RWPE1 (cell line): ENCODE measurements at regions not wholly inside any gene's neighbourhood (a gene's known extent, or its start where the extent isn't known, plus 50 kb on each side); places are given as distances from the start of the nearest gene placed in this dataset.

Source experiments
- CTCF ChIA-PET: fragments of 350-600 bp; sonication (Branson Sonifier 250); formaldehyde crosslinking; extraction: SDS; loops from one replicate; lab custom pipeline; 2021; lab: Yijun Ruan, JAX
- POLR2A ChIA-PET: fragments of 400-600 bp; formaldehyde crosslinking; extraction: SDS; loops from one replicate; lab custom pipeline; 2020; ENCODE audit warnings: antibody characterized with exemption; ENCODE audit not compliant: low non-redundant PET; lab: Yijun Ruan, JAX
- DNase-seq: peaks from one replicate; pipeline ENCODE4 v3.0.0; 2012; ENCODE audit warnings: low spot score
- H3K27ac ChIP-seq: fragments of 450-650 bp; 2 replicates; pipeline ENCODE4 v1.5.1; 2017
- TF ChIP-seq, protein P1 (sequence below): fragments of 450-650 bp; conservative IDR thresholded peaks from 2 replicates; pipeline ENCODE4 v1.5.1; 2017; ENCODE audit warnings: low read depth, mild to moderate bottlenecking

DNA sequence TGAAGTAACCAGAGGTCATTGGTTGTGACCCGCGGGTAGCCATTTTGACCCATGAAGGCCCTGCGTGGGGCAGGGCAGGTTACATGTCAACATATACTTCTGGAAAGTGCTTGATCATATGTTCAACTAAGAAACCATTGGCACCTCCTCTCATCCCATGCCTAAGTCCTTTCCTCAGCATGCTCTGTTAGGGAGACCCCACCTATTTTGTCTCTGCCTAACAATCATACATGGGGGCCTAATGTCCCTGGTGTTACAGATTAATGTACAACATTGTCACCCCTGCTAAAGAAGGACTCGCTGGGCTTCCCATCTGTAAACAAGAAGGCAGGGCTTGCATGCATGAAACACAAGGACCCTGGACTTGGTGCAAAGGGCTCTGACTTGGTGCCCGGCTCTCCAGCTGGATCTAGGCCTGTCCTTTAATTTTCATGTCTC lies 133.7 kb upstream of the TNS3 start:
- ChIA-PET POLR2A (no interaction called here), CTCF (interaction anchor here (0.6 kb wide), 1 partner anchor 449 kb away, joined by 3 read pairs; no protein-coding TSS in a partner anchor)
- TF ChIP-seq, protein P1, sequence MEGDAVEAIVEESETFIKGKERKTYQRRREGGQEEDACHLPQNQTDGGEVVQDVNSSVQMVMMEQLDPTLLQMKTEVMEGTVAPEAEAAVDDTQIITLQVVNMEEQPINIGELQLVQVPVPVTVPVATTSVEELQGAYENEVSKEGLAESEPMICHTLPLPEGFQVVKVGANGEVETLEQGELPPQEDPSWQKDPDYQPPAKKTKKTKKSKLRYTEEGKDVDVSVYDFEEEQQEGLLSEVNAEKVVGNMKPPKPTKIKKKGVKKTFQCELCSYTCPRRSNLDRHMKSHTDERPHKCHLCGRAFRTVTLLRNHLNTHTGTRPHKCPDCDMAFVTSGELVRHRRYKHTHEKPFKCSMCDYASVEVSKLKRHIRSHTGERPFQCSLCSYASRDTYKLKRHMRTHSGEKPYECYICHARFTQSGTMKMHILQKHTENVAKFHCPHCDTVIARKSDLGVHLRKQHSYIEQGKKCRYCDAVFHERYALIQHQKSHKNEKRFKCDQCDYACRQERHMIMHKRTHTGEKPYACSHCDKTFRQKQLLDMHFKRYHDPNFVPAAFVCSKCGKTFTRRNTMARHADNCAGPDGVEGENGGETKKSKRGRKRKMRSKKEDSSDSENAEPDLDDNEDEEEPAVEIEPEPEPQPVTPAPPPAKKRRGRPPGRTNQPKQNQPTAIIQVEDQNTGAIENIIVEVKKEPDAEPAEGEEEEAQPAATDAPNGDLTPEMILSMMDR: no peak
- H3K27ac ChIP-seq: no peak overlapping the region
- DNase-seq: no peak

DNA sequence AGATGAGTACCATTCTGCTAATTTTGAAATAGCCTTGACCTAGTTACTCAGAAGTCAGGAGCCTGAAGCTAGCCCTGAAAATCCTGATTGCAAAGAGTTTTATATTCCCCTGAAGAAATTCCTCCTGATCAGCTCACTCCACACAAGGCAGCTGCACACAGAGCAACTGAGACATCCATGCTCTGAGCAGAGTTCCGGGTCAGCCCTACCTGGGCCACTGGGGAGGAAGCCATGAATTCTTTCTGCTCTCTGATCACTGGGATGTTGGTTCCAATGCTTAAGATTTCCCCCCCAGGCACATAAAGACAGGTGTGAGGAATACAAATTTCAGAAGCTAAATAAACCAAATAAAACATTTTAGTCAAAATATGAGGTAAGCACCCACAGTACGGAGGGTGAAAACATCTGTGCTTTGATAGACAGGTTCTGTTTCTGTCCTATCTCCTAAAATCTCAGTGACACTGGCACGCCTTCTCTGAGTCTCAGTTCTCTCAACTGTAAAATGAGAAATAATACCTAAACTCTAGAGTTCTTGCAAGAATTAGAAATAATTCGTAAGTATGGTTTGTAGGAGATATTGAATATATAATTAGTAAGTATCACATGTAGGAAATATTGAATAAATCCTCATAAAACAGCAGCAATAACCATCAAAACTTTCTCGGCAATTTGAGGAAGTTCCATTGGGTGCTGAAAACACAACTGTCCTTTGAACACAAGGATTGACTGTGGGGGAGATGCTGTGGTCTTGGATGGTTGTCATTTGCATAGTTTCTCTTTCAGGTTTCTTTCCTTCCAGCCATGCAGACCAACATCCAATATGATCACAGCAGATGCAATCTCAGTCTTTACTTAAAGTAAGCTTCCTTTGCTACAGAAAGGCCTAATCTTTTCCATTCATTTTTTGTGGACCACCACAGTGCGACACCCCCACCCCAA lies 133.0 kb upstream of the TNS3 start:
- no peak for DNase-seq
- TF ChIP-seq, protein P1: no peak
- H3K27ac ChIP-seq: no peak overlapping the region
- POLR2A ChIA-PET: no interaction called here
- CTCF ChIA-PET: interaction anchor here (0.6 kb wide), 1 partner anchor 449 kb away, joined by 3 read pairs; no protein-coding TSS in a partner anchor

DNA sequence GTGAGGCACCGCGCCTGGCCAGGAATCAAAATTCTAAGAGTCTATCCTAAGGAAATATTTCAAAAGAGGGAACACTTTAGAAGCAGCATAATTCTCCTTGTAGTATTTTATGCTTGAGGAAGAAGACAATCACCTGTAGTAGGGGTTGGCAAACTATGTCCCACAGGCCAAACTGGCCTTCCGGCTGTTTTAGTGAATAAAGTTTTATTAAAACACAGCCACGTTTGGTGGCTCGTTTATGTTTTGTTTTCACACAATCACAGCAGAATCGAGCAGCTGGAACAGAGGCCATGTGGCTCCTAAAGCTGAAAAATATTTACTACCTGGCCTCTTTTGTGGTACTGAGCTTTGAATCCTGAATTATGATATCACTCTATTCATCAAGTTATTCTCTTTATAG lies 131.7 kb upstream of the TNS3 start:
- no peak overlapping the region for H3K27ac ChIP-seq
- ChIA-PET CTCF (no interaction called here), POLR2A (interaction anchor here (0.7 kb wide), 1 partner anchor 65 kb away, joined by 5 read pairs; no protein-coding TSS in a partner anchor)
- no peak for DNase-seq
- TF ChIP-seq, protein P1: no peak

DNA sequence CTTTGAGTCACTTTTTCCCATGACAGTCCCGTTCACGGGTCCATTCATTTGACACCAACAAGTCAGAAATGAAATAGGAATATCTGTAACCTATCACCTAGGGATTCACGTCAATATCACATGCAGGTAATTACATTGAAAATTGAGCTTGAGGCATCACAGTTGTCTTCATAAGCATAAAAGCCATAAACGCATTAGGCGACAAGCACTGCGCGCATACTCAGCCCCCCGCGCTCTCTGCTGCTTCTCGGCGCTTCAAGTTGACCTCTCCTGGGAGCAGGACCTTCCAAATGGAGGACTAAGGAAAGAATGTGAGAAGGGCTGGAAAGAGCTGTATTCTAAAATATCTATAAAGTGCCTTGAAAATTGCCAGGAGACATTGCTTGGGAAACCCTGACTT lies 130.5 kb upstream of the TNS3 start:
- POLR2A ChIA-PET: interaction anchor here (0.6 kb wide), 1 partner anchor 20 kb away, joined by 3 read pairs; no protein-coding TSS in a partner anchor
- CTCF ChIA-PET: no interaction called here
- TF ChIP-seq, protein P1: no peak
- no peak for DNase-seq
- no peak overlapping the region for H3K27ac ChIP-seq

DNA sequence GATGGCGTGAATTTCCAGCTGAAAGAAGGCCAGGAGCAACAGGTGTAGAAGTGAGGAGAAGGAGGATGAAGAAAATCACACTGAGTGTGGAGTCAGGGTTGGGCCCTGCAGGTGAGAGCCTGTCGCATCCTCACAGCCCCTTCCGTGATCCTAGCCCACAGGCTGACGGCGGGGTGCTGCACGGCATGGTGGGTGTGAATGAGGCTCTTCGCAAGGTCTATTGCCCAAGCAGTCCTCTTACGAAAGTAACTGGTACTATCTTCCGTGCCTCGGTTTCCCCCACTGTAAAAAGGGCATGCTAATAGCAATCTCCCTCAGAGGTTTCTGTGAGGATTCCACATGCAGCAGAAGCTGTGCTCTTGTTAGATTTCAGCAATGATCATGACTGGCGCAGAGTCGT lies 129.9 kb upstream of the TNS3 start:
- POLR2A ChIA-PET: interaction anchor here (0.6 kb wide), 1 partner anchor 20 kb away, joined by 3 read pairs; no protein-coding TSS in a partner anchor
- no peak for DNase-seq
- TF ChIP-seq, protein P1: no peak
- no peak overlapping the region for H3K27ac ChIP-seq
- CTCF ChIA-PET: no interaction called here

DNA sequence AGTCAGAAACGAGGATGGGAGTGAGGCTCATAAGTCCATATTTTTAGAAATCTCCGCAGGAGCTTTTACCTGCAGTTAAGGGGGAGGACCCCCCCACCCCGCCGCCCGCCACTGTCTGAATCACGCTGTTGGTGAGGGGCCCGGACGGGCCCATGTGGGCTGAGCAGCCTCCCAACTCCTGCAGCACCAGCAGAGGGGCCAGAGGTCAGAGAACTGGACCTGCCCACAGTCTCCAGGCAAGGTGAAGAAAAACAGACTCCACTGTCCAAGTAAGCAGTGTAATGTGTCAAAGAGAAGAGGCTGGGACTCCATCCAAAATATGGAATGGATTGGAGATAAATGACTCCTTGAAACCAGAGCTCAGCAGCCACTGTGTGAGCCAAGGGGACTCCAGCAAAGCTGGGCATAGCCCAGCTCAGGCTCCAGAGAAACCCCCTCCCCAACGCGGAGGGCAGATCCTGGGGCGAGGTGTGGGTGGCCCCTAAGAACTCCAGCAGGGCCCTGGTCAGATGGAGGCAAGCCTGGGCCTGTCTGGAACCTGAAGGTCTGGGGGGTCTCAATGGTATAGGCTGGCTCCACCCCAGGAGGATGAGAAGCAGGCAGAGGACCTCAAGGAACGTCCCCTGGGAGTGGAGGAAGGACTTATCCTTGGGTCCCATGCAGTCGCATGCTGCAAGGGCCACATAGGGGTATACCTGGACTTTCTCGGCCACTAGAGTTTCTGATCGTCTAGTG lies 128.5 kb upstream of the TNS3 start:
- TF ChIP-seq, protein P1: no peak
- no peak overlapping the region for H3K27ac ChIP-seq
- POLR2A ChIA-PET: no interaction called here
- no peak for DNase-seq
- CTCF ChIA-PET: no interaction called here
